GM13976 (cell line): ENCODE measurements at regions not wholly inside any gene's neighbourhood (a gene's known extent, or its start where the extent isn't known, plus 50 kb on each side); places are given as distances from the start of the nearest gene placed in this dataset.

Experiments
- DNase-seq: peaks from one replicate; pipeline ENCODE4 v3.0.0; 2012; ENCODE audit warnings: low spot score
- CTCF ChIP-seq: IDR thresholded peaks from 2 replicates; pipeline ENCODE4 v1.5.1; 2012; ENCODE audit warnings: borderline replicate concordance, mild to moderate bottlenecking; ENCODE audit not compliant: insufficient read depth; ENCODE audit errors: extremely low read depth, missing control alignments, control extremely low read depth
- in situ Hi-C: fragments of 300-500 bp; cut with MboI; formaldehyde crosslinking; loops from one replicate; pipeline ENCODE4 v1.12.0; 2022; ENCODE audit warnings: low sequenced_read_pairs, mixed read lengths, inconsistent platforms; ENCODE audit not compliant: unreplicated experiment

DNA sequence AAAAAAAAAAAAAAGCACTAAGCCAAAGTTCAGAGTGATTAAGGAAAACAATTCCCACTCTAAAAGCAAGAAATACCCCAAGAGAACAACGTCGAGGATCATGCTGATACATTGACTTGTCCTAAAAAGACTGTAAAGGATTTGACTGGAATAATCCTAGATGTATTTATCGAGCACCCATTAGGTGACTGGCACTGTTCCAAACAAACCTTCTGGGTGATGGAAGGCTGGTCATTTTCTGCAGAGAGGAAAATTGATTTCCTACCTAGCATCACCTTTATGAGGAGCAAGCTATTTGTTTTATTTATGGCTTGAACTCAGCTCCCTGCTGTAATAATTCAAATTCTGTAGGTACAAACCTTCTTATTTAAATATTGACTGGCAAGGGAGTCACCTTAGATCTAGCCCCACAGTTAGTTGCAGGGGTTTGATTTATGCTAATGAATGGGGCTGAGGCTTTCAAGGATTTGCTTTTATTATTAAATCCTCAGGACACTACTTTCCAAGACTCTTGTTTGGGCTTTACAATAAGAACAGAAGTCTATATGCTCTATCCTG is 471.0 kb downstream of the OLFM4 start:
- no peak for TF ChIP-seq CTCF
- in situ Hi-C loops = no loop called here
- no peak for DNase-seq

DNA sequence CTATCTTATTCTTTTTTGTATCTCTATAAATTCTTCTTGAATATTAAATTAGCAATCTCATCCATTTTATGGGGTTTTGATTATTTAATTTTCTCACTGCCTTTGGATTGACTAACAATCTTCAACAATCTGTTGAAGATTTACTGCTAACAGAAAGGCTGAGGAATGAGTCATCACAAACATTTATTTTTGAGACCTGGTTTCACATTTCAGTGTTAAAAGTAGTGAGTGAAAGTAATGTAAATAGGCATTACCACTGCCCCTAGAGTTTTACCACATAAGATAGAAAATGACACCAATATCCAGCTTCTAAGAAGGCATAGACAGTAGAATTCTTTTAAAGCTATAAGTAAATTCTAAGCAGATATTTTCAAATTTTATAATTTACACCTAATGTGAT is 472.8 kb downstream of the OLFM4 start:
- no peak for DNase-seq
- no peak for TF ChIP-seq CTCF
- in situ Hi-C loops = no loop called here

DNA sequence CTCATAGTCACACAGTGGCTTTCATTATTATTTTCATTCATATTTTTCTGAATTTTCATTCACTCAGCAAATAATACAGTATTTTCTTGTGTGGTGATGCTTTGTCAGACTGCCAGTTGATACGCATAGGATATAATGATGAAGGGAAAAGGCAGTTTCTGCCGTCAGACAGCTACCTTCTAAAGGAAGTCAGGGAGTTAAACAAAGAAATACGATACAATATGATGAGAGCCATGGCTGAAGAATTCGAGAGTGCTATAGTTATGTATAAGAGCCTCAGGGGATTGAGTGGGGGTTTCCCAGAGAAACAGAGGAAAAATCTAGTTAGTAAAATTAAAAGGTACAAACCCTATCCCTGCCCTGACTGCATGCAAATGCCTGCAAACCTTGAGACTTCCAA is 479.1 kb downstream of the OLFM4 start:
- DNase-seq = no peak
- in situ Hi-C loops = no loop called here
- no peak for TF ChIP-seq CTCF

- in situ Hi-C loops = no loop called here
- no peak for TF ChIP-seq CTCF
- DNase-seq = no peak
Observed at GRCh38 chr13:53512635-53513034, 484.0 kb downstream of the OLFM4 start.

GRCh38 chr13:53513226-53513625 is 484.6 kb downstream of the OLFM4 start:
- DNase-seq = no peak
- in situ Hi-C loops = no loop called here
- TF ChIP-seq CTCF = no peak

DNA sequence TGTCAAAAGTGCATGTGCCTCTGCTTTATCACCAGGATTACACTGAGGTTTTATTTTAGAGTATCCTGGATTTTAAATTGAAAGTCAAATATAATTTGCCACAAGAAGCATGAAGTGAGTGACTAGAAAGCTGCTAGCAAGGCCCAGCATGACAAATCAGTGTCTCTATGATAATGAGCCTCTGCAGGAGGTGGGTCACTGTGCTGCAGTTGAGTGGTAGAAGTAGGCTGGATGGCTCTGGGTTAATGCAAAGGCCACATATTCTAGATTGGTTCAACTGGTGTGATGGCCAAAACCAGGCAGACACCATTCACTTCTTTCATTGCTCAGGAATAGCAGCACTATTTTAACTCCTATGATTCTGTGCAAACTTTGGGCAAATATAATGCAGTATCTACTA is 491.5 kb downstream of the OLFM4 start:
- DNase-seq = no peak
- in situ Hi-C loops = no loop called here
- TF ChIP-seq CTCF = no peak

GRCh38 chr13:53522034-53522433 is 493.4 kb downstream of the OLFM4 start:
- in situ Hi-C loops = no loop called here
- DNase-seq = no peak
- TF ChIP-seq CTCF = no peak
